GM12864 (cell line): ENCODE measurements at regions not wholly inside any gene's neighbourhood (a gene's known extent, or its start where the extent isn't known, plus 50 kb on each side); places are given as distances from the start of the nearest gene placed in this dataset.
"Not testable (repeated sequence)": the region's sequence is repeated elsewhere in the genome, so short reads cannot be mapped to it uniquely, and the experiment has no call there.

Experiments used
- DNase-seq: peaks from one replicate; pipeline ENCODE4 v3.0.0-alpha.2; 2011; ENCODE audit warnings: low read depth
- H3K4me3 ChIP-seq: 2 replicates; pipeline ENCODE4 v1.5.1; 2011; ENCODE audit warnings: mild to moderate bottlenecking, low read depth, low read length, control low read depth
- TF ChIP-seq, protein P1 (sequence below): IDR thresholded peaks from 2 replicates; pipeline ENCODE4 v1.5.1; 2011; ENCODE audit warnings: low read depth, mild to moderate bottlenecking, moderate library complexity, low read length, control low read depth, inconsistent platforms; ENCODE audit errors: missing control alignments

DNA sequence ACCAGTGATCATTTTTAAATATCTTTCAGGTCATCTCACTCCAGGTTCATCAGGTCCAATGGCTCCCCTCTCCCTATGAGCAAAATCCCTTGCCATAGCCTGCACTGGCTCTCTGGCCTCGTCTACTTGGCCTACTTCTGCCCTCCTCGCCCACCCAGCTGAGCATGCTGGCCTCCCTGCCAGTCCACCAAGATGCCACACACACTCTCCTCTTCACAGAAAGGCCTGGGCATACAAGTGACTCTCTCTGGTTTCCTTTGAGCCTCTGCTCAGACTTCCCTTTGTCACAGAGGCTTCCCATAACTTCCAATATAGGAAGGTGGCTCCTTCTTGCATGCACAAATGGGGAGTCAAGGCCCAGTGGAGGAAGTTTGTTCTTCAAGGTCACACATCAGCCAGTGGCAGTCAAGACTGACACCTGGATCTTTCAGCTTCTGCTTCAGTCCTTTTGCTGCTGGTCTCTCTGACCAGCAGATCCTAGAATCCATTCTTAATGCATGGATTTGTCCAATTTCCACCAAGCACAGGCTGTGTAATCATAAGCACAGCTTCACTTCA lies 223.2 kb upstream of the HES1 start:
- DNase-seq: no peak
- TF ChIP-seq, protein P1, sequence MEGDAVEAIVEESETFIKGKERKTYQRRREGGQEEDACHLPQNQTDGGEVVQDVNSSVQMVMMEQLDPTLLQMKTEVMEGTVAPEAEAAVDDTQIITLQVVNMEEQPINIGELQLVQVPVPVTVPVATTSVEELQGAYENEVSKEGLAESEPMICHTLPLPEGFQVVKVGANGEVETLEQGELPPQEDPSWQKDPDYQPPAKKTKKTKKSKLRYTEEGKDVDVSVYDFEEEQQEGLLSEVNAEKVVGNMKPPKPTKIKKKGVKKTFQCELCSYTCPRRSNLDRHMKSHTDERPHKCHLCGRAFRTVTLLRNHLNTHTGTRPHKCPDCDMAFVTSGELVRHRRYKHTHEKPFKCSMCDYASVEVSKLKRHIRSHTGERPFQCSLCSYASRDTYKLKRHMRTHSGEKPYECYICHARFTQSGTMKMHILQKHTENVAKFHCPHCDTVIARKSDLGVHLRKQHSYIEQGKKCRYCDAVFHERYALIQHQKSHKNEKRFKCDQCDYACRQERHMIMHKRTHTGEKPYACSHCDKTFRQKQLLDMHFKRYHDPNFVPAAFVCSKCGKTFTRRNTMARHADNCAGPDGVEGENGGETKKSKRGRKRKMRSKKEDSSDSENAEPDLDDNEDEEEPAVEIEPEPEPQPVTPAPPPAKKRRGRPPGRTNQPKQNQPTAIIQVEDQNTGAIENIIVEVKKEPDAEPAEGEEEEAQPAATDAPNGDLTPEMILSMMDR: no peak
- H3K4me3 ChIP-seq: no peak overlapping the region

DNA sequence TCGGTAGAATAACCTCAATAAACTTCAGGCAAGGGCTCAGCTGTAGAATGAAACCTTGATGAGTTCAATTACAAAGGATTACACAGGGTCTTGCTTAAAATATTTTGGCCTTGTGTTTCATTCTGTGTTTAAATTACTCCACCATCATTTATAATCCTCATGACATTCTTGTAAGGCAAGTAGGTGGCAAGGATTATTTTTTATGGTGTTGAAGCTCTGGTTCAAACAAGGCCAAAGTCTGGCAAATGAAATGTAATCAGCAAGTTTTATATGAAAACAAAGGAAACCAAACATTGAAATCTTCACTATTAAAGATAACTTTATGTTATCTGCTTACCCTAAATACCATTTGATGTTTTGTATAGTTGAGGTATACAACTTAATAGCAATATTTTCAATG lies 221.3 kb upstream of the HES1 start:
- H3K4me3 ChIP-seq: no peak overlapping the region
- TF ChIP-seq, protein P1: no peak
- no peak for DNase-seq

DNA sequence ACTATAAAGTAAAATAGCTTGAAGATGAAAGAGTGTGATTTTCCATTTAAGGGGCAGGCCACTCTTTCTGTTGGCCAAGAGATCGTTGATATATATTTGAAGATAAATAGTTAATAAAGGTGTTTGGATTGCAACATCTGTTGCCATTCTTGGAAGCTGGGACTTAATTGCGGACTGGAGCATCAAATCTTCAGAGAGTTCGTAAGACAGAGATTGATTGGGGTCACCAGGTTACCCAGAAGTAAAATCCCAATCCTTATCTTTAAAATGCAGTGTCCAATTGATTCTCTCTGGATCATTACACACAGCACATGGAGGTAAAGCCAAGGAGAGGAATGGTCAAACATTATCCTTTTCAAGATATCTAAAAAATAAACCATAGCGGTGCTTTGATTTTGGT lies 220.8 kb upstream of the HES1 start:
- TF ChIP-seq, protein P1: no peak
- H3K4me3 ChIP-seq: no peak overlapping the region
- DNase-seq: no peak

DNA sequence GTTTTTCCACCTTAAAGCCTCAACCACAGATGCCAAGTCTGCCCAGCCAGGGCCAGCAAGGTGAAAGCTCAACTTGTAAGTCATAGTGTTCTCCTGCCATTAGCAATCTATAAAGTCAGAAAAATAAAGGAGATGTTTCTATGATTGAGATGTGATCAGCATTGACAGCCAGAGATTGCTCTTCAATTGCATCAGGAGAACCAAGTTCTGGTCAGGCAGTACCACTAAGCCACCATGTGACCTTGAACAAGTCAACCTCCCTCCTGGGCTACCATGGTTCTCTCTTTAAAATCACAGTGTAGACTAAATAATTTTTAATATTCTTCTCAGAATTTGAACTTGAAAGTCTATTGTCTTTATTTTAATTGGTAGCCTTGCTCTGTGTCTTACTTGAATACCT lies 220.3 kb upstream of the HES1 start:
- no peak overlapping the region for H3K4me3 ChIP-seq
- TF ChIP-seq, protein P1: no peak
- DNase-seq: no peak

DNA sequence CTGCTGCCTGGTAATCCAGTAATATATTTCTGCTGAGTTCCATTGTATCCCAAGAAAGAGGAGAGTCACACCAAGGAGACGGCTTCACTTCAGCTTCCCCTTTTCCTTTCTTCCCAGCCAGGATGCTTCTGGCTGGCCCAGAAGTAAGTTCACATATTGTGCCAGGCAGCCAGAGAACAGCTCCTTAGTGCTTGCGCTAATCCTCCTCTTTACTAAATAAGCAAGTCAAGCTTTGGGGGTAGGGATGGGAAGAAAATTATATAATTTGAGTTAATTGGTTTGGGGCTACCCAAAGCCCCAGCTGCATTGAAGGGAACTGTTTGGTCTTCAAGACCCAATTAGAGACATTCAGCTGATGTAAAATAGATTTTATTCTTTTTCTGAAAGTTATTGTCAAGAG lies 218.8 kb upstream of the HES1 start:
- no peak for DNase-seq
- TF ChIP-seq, protein P1: no peak
- H3K4me3 ChIP-seq: no peak overlapping the region

DNA sequence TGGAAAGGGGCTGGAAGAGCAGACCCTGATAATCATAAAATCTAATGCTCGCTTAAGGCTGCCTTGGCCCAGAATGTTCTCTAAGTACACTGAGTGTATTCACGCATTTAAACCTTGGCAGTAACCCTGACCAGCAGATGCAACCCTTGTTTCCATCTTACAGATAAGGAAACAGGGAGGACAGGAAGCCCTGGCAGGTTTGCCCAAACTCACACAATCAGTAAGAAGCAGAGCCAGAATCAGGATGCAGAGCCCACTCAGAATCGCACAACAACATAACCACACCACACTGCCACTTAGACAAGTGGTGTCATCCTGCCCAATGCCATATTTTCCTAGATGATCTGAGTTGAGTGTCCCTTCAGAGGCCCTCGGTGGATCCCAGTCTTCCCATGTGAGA lies 214.5 kb upstream of the HES1 start:
- TF ChIP-seq, protein P1: no peak
- H3K4me3 ChIP-seq: no peak overlapping the region
- DNase-seq: no peak

DNA sequence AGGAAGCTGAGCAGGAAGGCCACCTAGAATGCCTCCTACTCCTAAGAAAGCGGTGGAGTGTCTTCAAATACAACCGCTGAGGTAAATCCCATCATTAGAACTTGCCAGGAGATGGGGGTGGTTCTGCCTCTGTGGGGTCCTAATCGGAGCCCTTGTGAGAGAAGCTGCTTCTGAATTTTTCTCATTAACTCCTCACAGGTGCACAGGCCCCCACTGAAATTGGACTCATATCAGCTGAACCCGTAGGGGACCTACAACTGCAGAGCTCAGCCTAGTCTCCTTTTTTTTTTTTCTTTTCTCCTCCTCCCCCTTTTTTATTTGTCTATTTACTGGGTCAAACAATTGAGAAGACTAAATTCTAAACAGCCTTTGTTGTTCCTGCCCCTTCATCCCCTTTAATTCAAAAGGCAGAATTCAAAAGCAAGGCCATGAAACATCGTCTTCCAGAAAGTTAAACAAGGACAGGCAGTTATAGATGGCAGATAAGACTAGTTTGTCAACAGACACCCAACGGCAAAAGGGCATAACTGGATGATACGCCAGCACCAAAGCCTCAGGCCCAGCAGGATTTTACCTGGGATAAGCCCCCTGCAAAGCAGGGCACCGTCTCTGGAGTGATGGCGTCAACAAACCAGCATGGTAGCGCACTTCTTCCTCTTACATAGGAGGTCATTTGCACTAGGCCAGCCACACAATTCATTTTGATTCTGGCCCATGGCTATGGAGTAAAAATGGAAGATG lies 213.7 kb upstream of the HES1 start:
- H3K4me3 ChIP-seq: no peak overlapping the region
- TF ChIP-seq, protein P1: no peak
- no peak for DNase-seq

DNA sequence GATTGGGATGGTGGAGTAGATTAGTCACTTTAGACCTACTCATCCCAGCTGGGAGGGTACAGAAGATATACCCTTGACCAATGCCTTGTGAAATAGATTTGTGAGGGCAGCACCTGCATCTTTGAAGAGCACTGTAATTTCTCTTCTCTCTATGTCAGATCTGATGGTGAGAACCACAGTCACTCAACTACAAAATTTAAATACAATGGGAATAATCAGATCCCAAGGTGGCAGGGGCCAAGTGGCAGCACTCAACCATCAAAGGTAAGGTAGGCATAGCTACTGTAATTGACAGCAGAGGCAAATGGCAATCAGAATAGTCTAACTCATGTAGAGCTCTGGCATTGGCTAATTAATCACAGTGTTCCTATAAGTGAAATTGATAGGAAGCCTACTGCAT lies 212.0 kb upstream of the HES1 start:
- H3K4me3 ChIP-seq: not testable (repeated sequence)

DNA sequence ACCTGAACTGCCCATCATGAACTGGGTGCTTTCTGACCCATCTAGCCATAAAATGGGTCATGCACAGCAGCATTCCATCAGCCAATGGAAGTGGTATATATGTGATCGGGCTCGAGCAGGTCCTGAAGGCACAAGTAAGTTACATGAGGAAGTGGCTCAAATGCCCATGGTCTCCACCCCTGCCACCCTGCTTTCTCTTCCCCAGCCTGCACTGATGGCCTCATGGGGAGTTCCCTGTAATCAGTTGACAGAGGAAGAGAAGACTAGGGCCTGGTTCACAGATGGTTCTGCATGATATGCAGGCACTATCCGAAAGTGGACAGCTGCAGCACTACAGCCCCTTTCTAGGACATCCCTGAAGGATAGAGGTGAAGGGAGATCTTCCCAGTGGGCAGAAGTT lies 209.9 kb upstream of the HES1 start:
- DNase-seq, H3K4me3 ChIP-seq: not testable (repeated sequence)

More for the DNA sequence above, 212.0 kb upstream of the HES1 start:
- DNase-seq: not testable (repeated sequence)
